LNCaP clone FGC (cell line): ENCODE measurements at regions not wholly inside any gene's neighbourhood (a gene's known extent, or its start where the extent isn't known, plus 50 kb on each side); places are given as distances from the start of the nearest gene placed in this dataset.
"Not testable (repeated sequence)": the region's sequence is repeated elsewhere in the genome, so short reads cannot be mapped to it uniquely, and the experiment has no call there.

Source experiments
- DNase-seq: peaks from one replicate; pipeline ENCODE4 v3.0.0-alpha.2; 2011; ENCODE audit warnings: low read depth
- H3K4me3 ChIP-seq: 2 replicates; pipeline ENCODE4 v1.5.1; 2011; ENCODE audit warnings: mild to moderate bottlenecking, low read depth, low read length, control low read depth
- CTCF ChIP-seq: IDR thresholded peaks from 2 replicates; pipeline ENCODE4 v1.5.1; 2012; ENCODE audit warnings: mild to moderate bottlenecking; ENCODE audit not compliant: control insufficient read depth, insufficient read depth; ENCODE audit errors: extremely low read depth

GRCh38 chr6:11950109-11950508, 62.0 kb upstream of the HIVEP1 start:
- no peak for DNase-seq
- TF ChIP-seq CTCF: no peak
- H3K4me3 ChIP-seq: no peak overlapping the region

- H3K4me3 ChIP-seq: no peak overlapping the region
- no peak for DNase-seq
- no peak for TF ChIP-seq CTCF
Measured at GRCh38 chr6:11947575-11947974, 64.5 kb upstream of the HIVEP1 start.

- no peak overlapping the region for H3K4me3 ChIP-seq
- no peak for TF ChIP-seq CTCF
- DNase-seq: no peak
Measured at GRCh38 chr6:11947063-11947462, 65.0 kb upstream of the HIVEP1 start.

GRCh38 chr6:11944111-11944510, 68.0 kb upstream of the HIVEP1 start:
- no peak overlapping the region for H3K4me3 ChIP-seq
- DNase-seq: no peak
- TF ChIP-seq CTCF: no peak

- no peak overlapping the region for H3K4me3 ChIP-seq
- no peak for TF ChIP-seq CTCF
- DNase-seq: no peak
Measured at GRCh38 chr6:11943060-11943459, 69.1 kb upstream of the HIVEP1 start.

GRCh38 chr6:11942185-11942864, 69.8 kb upstream of the HIVEP1 start:
- TF ChIP-seq CTCF: no peak
- no peak overlapping the region for H3K4me3 ChIP-seq
- no peak for DNase-seq

- not testable (repeated sequence) for DNase-seq, H3K4me3 ChIP-seq
Measured at GRCh38 chr6:11940532-11941166, 71.5 kb upstream of the HIVEP1 start.
